ENCODE measurements at regions not wholly inside any gene's neighbourhood (a gene's known extent, or its start where the extent isn't known, plus 50 kb on each side); places are given as distances from the start of the nearest gene placed in this dataset.

DNA sequence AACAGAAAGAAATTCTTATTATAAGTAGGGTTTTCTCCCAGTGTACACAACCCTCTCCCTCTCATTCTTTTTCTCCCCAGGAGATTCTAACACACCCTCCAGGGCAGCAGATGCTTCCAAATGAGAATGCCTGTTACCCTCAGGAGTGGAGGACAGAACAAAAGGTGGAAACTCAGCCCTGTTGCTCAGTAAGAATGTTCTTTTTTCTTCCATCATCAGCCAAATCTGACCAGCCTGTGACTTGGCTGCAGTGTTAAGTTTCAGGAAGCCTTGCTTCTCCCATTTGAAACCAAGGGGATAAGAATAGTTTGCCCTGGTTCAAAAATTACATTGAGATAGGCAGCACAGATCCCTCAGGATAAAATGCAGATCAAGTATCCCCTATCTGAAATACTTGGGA, 77.5 kb upstream of the EEPD1 start:
- H3K27ac Mint-ChIP-seq, result peak overlapping the region in 1 of 3 experiments; percentile 12; a peak in 2 of 7 replicates
- no peak overlapping the region for H3K14ac ChIP-seq (ENCODE audit: insufficient read depth, low read length)
- no peak overlapping the region for H3K18ac ChIP-seq (ENCODE audit: insufficient read length, low read depth, low read length)
- H3K4ac ChIP-seq (ENCODE audit: low read depth, low read length), result no peak overlapping the region
- no peaks in the 10 kb centered on the region for H3K23me2 ChIP-seq (ENCODE audit: insufficient read length, low read depth, low read length, poor library complexity, severe bottlenecking)
- no peaks in the 10 kb centered on the region for H3K79me2 ChIP-seq (ENCODE audit: insufficient read depth, low read length)
- H4K20me1 ChIP-seq (ENCODE audit: control insufficient read depth, insufficient read depth, insufficient read length), result no peaks in the 10 kb centered on the region
- no peak overlapping the region for H4K8ac ChIP-seq (replicated peaks; ENCODE audit: insufficient read length, low read depth, low read length)
- H4K5ac ChIP-seq (ENCODE audit: insufficient read length, low read depth, low read length), result no peak overlapping the region
- no peaks in the 10 kb centered on the region; a peak in 1 of 7 replicates for H3K36me3 Mint-ChIP-seq (ENCODE audit: insufficient read depth in 1 of 3, low read depth in 3 of 3)
- H3K9me3 Mint-ChIP-seq, result no peaks in the 10 kb centered on the region; a peak in 1 of 5 replicates
- H3K27me3 ChIP-seq (ENCODE audit: insufficient read depth, low read length), result no peaks in the 10 kb centered on the region
- no peak overlapping the region for H2BK12ac ChIP-seq (ENCODE audit: insufficient read length, low read depth, low read length)
- H3K4me1 Mint-ChIP-seq, result peaks cover 16 to 18% of the 10 kb centered on the region in 2 experiments
- no peak overlapping the region for H3K27ac ChIP-seq (ENCODE audit: insufficient read length, low read depth, low read length)
- H3K4me3 Mint-ChIP-seq, result no peak overlapping the region
- no peak overlapping the region for H3K56ac ChIP-seq (ENCODE audit: insufficient read length, low read depth, low read length)
- no peak overlapping the region for H2BK20ac ChIP-seq (ENCODE audit: low read depth, low read length, poor library complexity, severe bottlenecking)
- TF ChIP-seq, protein P1, sequence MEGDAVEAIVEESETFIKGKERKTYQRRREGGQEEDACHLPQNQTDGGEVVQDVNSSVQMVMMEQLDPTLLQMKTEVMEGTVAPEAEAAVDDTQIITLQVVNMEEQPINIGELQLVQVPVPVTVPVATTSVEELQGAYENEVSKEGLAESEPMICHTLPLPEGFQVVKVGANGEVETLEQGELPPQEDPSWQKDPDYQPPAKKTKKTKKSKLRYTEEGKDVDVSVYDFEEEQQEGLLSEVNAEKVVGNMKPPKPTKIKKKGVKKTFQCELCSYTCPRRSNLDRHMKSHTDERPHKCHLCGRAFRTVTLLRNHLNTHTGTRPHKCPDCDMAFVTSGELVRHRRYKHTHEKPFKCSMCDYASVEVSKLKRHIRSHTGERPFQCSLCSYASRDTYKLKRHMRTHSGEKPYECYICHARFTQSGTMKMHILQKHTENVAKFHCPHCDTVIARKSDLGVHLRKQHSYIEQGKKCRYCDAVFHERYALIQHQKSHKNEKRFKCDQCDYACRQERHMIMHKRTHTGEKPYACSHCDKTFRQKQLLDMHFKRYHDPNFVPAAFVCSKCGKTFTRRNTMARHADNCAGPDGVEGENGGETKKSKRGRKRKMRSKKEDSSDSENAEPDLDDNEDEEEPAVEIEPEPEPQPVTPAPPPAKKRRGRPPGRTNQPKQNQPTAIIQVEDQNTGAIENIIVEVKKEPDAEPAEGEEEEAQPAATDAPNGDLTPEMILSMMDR (conservative IDR thresholded peaks at IDR 0.05), result no peak
- H3T11ph ChIP-seq (ENCODE audit: low read length), result no peak overlapping the region
- H3K23ac ChIP-seq (ENCODE audit: insufficient read length, low read depth, low read length), result no peak overlapping the region
- no peak overlapping the region for H2BK120ac ChIP-seq (ENCODE audit: low read depth, low read length, poor library complexity, severe bottlenecking)
- peak overlapping the region; percentile 3 for H2AFZ ChIP-seq (ENCODE audit: low read length)
- no peak overlapping the region for H2AK5ac ChIP-seq (ENCODE audit: insufficient read length, low read length)
- H2BK15ac ChIP-seq (ENCODE audit: low read depth, low read length), result no peak overlapping the region
- H2BK5ac ChIP-seq (ENCODE audit: insufficient read length, low read length), result no peak overlapping the region
- H3K79me1 ChIP-seq (ENCODE audit: insufficient read depth, low read depth, low read length, poor library complexity, severe bottlenecking), result no peaks in the 10 kb centered on the region
- H3K9ac ChIP-seq (ENCODE audit: extremely low read depth, insufficient read length, low read length), result no peak overlapping the region
- no peak for DNase-seq
- H3K4me1 ChIP-seq (ENCODE audit: insufficient read depth, low read length), result no peaks in the 10 kb centered on the region
- no peak overlapping the region for H4K91ac ChIP-seq (ENCODE audit: insufficient read length, low read depth, low read length)
- H3K9me3 ChIP-seq (ENCODE audit: control insufficient read depth, low read depth, low read length), result no peaks in the 10 kb centered on the region
- peaks cover 7% of the 10 kb centered on the region; the same call in 1 of the 2 replicates for H3K27me3 Mint-ChIP-seq (ENCODE audit: low read depth)
- H3K4me2 ChIP-seq (ENCODE audit: insufficient read depth, insufficient read length, low read length), result no peak overlapping the region
